ENCODE measurements at regions not wholly inside any gene's neighbourhood (a gene's known extent, or its start where the extent isn't known, plus 50 kb on each side); places are given as distances from the start of the nearest gene placed in this dataset.

- no peak for DNase-seq
These were observed 340.9 kb downstream of the BUD13 start for GRCh38 chr11:116431842-116432241.

DNA sequence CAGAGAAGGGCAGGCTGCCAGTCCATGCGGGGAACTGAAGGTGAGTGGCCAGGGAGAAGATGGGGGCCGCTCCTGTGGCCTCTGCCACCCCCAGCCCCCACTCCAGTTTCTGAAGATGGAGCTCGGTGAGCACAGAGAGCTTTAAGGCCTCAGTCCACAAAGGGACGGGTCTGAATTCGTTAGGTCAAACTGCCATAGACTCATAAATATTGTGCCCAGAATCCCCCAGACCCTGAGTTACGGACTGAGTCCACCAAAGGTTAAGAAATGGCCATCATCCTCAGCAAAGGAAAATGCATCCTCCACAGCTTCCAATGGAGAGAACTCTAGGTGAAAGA lies 344.2 kb downstream of the BUD13 start:
- DNase-seq: no peak

- peak; percentile 96 for DNase-seq
These were observed 344.7 kb downstream of the BUD13 start for GRCh38 chr11:116427903-116428637.

GRCh38 chr11:116427337-116427902 lies 345.4 kb downstream of the BUD13 start:
- no peak for DNase-seq

DNA sequence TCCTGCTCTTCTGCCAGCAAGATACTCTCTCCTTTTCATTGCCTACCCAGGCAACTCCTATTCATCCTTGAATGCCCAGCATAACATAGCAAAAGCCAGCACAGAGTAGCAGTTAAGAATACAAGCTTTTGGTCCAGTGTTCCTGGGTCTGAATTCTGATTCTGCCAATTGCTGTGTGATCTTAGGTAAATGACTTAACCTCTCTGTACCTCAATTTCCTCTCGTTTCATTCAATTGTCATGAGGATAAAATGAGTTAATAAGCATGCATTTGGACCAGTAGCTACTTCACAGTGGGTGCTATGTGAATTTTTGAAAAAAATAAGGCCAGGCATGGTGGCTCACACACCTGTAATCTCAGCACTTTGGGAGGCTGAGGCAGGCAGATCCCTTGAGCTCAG lies 346.0 kb downstream of the BUD13 start:
- no peak for DNase-seq

- DNase-seq: no peak
These were observed 348.0 kb downstream of the BUD13 start for GRCh38 chr11:116424615-116425261.

GRCh38 chr11:116422956-116423600 lies 349.7 kb downstream of the BUD13 start:
- DNase-seq: no peak

- DNase-seq: no peak
These were observed 350.2 kb downstream of the BUD13 start for GRCh38 chr11:116422556-116422955.

GRCh38 chr11:116421529-116422185 lies 351.1 kb downstream of the BUD13 start:
- DNase-seq: no peak

DNA sequence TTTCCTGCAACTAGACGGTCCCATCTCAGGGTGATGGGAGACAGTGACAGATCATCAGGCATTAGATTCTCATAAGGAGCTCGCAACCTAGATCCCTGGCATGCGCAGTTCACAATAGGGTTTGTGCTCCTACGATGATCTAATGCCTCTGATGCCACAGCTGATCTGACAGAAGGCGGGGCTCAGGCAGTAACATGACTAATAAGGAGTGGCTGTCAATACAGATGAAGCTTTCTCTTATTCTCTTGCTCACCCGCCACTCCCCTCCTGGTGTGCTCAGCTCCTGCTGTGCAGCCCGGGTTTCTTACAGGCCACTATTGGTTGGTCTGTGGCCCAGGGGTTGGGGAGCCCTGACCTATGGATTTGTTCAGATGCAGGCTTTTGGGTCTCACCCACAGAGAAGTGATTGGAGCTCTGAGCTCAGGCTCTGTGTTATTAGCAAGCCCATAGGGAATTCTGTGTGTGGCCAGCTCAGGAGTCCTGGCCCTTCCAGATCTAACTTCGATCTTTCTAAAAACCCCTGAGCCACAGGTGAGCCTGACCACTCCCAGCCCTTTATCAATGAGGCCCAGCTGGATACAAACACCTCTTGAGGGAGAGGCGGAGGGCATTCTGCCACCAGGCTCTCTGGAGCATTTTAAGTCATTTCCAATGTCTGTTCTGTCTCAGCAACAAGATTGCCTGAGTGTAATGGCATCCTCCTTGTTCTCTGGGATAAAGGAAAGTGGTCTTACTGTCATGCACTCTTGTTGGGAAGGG lies 351.8 kb downstream of the BUD13 start:
- DNase-seq: no peak

DNA sequence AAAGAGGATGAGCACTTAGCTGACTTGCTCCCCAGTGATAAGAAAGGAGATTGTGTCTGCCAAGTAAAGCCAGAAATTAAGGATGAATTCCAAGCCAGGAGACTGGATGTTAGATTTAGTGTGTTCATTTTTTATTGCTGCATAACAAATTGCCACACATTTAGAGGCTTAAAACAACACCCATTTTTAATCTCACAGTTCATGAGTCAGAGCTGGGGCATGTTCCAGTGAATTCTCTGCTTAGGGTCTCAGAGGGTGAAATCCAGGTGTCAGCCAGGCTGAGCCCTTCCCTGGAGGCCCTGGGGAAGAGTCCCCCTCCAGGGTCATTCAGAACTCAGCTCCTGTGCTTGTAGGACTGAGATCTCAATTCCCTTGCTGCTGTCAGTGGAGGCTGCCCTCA lies 352.8 kb downstream of the BUD13 start:
- no peak for DNase-seq

- DNase-seq: no peak
These were observed 354.3 kb downstream of the BUD13 start for GRCh38 chr11:116418388-116419041.

- no peak for DNase-seq
These were observed 355.9 kb downstream of the BUD13 start for GRCh38 chr11:116416852-116417251.

DNA sequence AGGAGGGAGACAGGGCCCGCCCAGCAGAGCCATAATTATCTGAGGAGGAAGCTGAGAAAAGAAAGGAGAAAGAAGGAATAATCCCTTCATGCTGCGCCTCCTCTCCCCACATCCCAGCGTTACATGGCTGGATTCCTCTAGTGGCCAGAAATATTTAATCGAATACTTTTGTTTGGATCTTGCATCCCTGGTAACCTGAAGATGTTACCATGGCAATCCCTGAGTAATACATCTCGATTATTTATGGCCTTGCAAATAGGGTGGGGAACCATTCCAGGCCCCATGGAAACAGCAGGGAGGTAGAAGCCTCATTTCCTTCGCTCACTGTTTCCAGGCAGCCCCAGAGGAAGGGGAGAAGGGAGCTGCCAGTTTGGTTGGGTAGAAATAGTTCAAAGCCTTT lies 357.7 kb downstream of the BUD13 start:
- DNase-seq: no peak

DNA sequence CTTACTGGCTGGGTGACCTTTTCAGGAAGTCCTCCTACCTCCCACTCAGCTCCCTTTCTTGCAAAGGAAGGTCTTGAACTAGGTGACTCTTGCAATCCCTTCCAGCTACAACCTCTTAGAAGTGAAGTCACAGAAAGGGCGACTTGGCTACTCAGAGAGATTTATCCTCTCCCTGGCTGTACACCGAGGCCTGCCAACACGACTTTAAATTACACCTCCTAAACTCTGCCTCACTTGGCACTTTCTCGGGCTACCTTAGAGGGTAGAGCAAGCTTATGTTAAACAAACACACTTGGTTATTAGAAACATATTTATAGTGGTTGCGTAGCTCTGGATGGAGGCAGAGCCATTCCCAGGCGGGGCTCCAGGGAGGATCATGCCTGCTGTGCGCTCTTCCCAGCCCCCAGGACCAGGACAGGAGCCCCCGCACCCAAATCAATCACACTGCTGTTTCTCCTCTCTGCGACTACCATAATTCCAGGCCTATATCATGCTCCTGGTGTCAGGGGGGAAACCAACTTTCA lies 358.4 kb downstream of the BUD13 start:
- DNase-seq: no peak

DNA sequence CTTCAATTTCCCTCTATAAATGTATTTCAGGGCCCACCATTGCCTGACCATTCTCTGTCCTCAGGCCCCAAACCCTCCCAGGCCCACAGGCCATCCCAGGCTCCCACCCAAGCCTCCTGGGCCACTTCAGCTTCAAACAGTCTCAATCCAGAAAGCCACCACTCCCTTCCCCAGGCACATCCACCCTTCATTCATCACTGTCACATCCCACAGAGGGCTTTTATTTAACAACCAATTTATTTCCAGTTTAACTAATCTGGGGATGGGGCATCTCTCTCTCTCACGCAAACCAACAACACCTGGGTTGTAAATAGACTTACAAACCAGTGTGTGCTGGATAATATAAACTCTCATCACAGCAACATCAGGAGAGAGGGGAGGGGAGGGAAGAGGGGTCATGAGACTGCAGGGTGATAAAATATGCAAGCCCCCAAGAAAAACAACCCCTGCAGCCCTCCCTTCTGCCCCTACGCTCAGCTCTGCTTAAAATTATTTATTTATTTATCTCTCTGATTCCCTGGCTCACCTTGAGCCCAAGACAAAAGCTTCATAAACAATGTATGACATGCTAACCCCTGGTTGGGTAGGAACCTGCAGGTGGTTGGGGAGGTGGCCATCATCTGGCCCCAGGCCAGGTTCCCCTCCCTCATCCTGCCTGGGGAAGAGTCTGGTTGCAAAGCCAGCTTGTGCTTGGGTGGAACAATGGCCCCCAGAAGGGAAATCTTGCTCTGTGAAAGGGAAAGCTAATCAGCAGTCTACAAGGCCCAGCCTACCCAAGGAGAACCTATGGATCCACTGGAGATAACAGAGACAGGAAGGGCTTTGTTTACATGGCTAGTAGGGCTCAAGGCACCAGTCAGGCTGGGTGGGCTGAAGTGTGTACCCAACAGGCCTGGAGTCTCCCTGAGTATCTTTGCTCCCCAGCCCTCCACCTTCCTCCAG lies 359.2 kb downstream of the BUD13 start:
- DNase-seq: peak; percentile 84

DNA sequence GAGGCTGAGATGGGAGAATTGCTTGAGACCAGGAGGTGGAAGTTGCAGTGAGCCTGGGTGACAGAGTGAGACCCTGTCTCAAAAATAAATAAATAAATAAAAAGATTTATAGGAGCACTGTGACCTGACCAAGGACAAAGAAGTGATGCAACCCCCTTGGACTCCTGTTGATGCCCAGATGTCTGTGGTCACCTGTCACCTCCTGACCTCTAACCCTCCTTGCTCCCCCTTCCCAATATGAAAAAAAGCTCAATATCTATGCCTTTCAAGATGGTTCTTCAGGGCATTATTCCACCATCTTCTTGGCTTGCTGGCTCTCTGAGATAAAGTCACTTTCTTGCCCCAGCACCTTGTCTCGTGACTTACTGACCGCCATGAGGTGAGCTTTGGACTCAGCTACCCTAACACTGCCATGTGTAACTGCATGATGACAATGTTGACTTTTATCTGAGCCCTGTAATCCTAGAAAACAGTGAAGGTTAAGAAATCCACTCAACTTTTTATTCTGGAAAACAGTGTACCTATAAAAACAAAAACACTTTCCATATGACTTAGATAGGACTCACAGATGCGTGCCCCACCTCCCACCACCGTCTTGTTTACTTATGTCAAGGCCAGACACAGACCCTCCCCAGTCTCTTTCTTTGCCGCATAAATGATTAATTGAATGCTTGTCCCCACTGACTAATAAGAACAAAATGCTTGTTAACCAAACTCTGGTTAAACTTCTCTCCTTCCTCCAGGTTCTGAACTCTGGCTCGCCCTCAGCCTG lies 360.5 kb downstream of the BUD13 start:
- no peak for DNase-seq

- DNase-seq: no peak
These were observed 363.5 kb downstream of the BUD13 start for GRCh38 chr11:116409238-116409637.

GRCh38 chr11:116406042-116406441 lies 366.7 kb downstream of the BUD13 start:
- no peak for DNase-seq

DNA sequence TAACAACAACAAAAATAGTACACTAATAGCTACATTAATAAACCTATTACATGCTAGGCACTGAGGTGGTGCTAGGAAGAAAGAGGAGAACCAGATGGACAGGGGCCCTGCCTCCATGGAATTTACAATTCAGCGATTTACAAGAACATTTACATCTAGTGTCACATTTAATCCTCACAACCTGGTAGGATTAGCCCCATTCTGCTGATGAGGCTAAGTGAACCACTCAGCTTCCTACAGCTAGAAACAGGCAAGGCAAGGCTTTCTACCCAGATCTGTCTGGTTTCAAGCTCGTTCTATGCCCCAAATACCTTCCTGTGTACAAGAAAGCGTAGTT lies 368.4 kb downstream of the BUD13 start:
- no peak for DNase-seq
